T-helper 1 cell treated with Interleukin-12 subunit alpha and Interleukin-12 subunit beta and Interleukin-4 antibody, amounts not matched to agents 30 μg/mL and 1 μg/mL, for 36 hours (primary cell): ENCODE measurements at regions not wholly inside any gene's neighbourhood (a gene's known extent, or its start where the extent isn't known, plus 50 kb on each side); places are given as distances from the start of the nearest gene placed in this dataset.

ENCODE experiments used
- H3K27ac Mint-ChIP-seq: one replicate; pipeline ENCODE4 v1.8.0; 2021; ENCODE audit warnings: mild to moderate bottlenecking, mixed read lengths
- H3K27me3 Mint-ChIP-seq: one replicate; pipeline ENCODE4 v1.8.0; 2021; ENCODE audit warnings: low read depth, mixed read lengths
- H3K36me3 Mint-ChIP-seq: one replicate; pipeline ENCODE4 v1.8.0; 2021; ENCODE audit warnings: low read depth, mixed read lengths
- H3K4me1 Mint-ChIP-seq: one replicate; pipeline ENCODE4 v1.8.0; 2021; ENCODE audit warnings: low read depth, mixed read lengths
- H3K4me3 Mint-ChIP-seq: one replicate; pipeline ENCODE4 v1.8.0; 2021; ENCODE audit warnings: mild to moderate bottlenecking, moderate library complexity, mixed read lengths
- H3K9me3 Mint-ChIP-seq: one replicate; pipeline ENCODE4 v1.8.0; 2021; ENCODE audit warnings: mixed read lengths

GRCh38 chr2:19743641-19744040 is 158.1 kb downstream of the TTC32 start:
- Mint-ChIP-seq H3K4me1 (no peaks in the 10 kb centered on the region), H3K27ac (no peak overlapping the region), H3K27me3 (peaks cover 3% of the 10 kb centered on the region), H3K9me3 (no peaks in the 10 kb centered on the region), H3K4me3 (no peak overlapping the region), H3K36me3 (no peaks in the 10 kb centered on the region)

DNA sequence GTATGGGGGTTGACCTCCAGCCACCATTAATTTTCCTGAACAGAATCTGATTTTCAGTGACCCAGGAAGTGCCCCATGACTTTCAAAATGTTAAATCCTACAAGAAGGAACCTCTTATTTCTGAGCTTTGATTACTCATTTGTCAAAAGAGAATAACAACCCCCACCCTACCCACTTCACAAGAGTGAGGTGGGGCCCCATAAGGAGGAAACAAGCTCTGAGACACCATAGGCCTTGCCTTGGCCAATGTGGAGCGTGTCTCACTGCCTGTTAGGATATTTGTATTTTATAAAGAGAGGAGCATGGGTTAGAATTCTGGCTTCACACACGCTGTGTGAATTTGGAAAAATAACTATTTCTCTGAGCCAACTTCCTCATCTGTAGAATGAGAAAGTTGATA is 158.9 kb downstream of the TTC32 start:
- no peak overlapping the region for H3K27ac Mint-ChIP-seq
- no peak overlapping the region for H3K4me3 Mint-ChIP-seq
- H3K4me1 Mint-ChIP-seq, result no peaks in the 10 kb centered on the region
- peaks cover 3% of the 10 kb centered on the region for H3K27me3 Mint-ChIP-seq
- H3K36me3 Mint-ChIP-seq, result no peaks in the 10 kb centered on the region
- H3K9me3 Mint-ChIP-seq, result no peaks in the 10 kb centered on the region

- Mint-ChIP-seq H3K4me1 (no peaks in the 10 kb centered on the region), H3K4me3 (no peak overlapping the region), H3K36me3 (no peaks in the 10 kb centered on the region), H3K27ac (no peak overlapping the region), H3K27me3 (peaks cover 3% of the 10 kb centered on the region), H3K9me3 (no peaks in the 10 kb centered on the region)
Observed at GRCh38 chr2:19739256-19739655, 162.5 kb downstream of the TTC32 start.

DNA sequence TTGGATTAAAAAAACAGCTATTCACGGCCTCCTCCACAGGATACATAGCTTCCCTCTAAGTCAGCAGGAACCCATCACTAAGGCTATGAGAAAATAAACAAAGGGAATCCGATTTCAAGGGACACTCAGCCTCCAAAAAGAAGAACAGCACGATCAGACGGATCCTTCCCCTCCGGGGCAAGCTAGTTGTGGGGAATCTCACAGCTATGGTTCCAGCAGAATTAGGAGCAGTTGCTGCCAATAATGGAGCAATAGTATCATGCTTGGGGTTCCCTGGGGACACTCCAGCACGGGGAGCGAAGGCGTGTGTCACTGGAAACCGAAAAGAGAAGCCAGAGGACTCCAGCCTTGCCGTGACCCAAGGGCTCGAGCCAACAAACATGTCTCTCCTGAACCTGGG is 163.1 kb downstream of the TTC32 start:
- Mint-ChIP-seq H3K36me3 (no peaks in the 10 kb centered on the region), H3K9me3 (no peaks in the 10 kb centered on the region), H3K4me3 (no peak overlapping the region), H3K4me1 (no peaks in the 10 kb centered on the region), H3K27me3 (peaks cover 3% of the 10 kb centered on the region), H3K27ac (no peak overlapping the region)

- Mint-ChIP-seq H3K9me3 (no peaks in the 10 kb centered on the region), H3K27ac (no peak overlapping the region), H3K27me3 (peaks cover 3% of the 10 kb centered on the region), H3K36me3 (no peaks in the 10 kb centered on the region), H3K4me3 (no peak overlapping the region), H3K4me1 (no peaks in the 10 kb centered on the region)
Observed at GRCh38 chr2:19736191-19736831, 165.5 kb downstream of the TTC32 start.

GRCh38 chr2:19733951-19734425 is 167.8 kb downstream of the TTC32 start:
- Mint-ChIP-seq H3K9me3 (no peaks in the 10 kb centered on the region), H3K4me3 (no peak overlapping the region), H3K27ac (no peak overlapping the region), H3K36me3 (no peaks in the 10 kb centered on the region), H3K27me3 (no peaks in the 10 kb centered on the region), H3K4me1 (no peaks in the 10 kb centered on the region)

DNA sequence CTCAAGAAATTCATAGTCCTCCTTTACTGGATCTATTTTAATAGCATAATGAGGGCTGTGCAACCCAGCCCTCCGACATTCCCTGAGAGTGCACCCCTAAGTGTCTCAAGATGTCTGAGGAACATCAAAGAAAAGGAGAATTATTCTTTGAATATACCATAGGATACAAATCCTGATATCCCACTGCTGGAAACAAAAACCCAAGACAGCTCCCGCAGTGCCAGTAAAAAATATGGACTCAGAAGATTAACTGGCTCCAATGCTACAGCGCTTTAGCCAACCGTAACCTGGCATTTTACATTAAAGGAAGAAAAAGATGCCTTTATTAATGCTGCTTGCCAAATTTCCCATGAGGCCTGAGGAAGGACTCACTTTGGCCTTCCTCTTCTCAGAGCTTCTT is 168.4 kb downstream of the TTC32 start:
- H3K4me3 Mint-ChIP-seq, result no peak overlapping the region
- no peaks in the 10 kb centered on the region for H3K9me3 Mint-ChIP-seq
- no peaks in the 10 kb centered on the region for H3K4me1 Mint-ChIP-seq
- no peaks in the 10 kb centered on the region for H3K36me3 Mint-ChIP-seq
- H3K27ac Mint-ChIP-seq, result no peak overlapping the region
- no peaks in the 10 kb centered on the region for H3K27me3 Mint-ChIP-seq

DNA sequence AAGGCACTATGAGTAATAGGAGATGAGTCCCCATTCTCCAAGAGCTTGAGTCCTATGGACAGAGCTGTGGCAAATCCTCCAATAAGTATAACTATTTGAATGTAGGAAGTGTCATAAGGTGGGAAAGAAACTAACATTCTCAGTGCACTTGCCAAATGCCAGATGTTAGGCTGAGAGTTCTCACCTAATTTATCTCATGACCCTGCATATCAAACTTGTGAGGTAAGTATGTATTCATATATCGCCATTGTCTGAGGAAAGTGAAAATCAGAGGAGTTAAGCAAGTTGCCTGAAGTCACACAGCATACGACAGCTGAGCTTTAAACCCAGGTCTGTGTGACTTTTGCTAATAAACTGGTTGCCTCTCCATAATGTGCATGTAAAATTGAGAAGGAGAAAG is 169.5 kb downstream of the TTC32 start:
- Mint-ChIP-seq H3K4me3 (no peak overlapping the region), H3K27me3 (no peaks in the 10 kb centered on the region), H3K27ac (no peak overlapping the region), H3K4me1 (no peaks in the 10 kb centered on the region), H3K9me3 (no peaks in the 10 kb centered on the region), H3K36me3 (no peaks in the 10 kb centered on the region)

- H3K4me3 Mint-ChIP-seq, result no peak overlapping the region
- no peak overlapping the region for H3K27ac Mint-ChIP-seq
- no peaks in the 10 kb centered on the region for H3K9me3 Mint-ChIP-seq
- H3K36me3 Mint-ChIP-seq, result no peaks in the 10 kb centered on the region
- no peaks in the 10 kb centered on the region for H3K27me3 Mint-ChIP-seq
- no peaks in the 10 kb centered on the region for H3K4me1 Mint-ChIP-seq
Observed at GRCh38 chr2:19731515-19731914, 170.3 kb downstream of the TTC32 start.

DNA sequence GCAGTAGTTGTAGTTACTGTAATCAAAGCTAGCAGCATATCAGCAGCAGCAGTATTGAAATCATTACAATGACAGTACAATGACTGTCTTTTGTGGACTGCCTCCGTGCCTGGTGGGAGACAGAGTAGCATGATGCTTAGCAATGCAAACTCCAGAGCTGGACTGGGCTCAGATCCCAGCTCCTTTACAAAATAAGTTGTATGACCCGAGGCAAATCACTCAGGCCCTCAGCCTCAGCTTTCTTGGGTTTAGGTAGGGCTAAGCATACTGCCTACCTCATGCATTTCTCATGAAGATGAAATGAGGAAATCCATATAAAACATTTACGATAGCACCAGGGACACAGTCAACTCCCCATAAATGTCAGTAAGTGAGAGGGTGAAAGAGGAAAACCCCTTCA is 170.7 kb downstream of the TTC32 start:
- no peak overlapping the region for H3K27ac Mint-ChIP-seq
- no peak overlapping the region for H3K4me3 Mint-ChIP-seq
- no peaks in the 10 kb centered on the region for H3K36me3 Mint-ChIP-seq
- H3K9me3 Mint-ChIP-seq, result no peaks in the 10 kb centered on the region
- no peaks in the 10 kb centered on the region for H3K4me1 Mint-ChIP-seq
- H3K27me3 Mint-ChIP-seq, result no peaks in the 10 kb centered on the region

- no peak overlapping the region for H3K27ac Mint-ChIP-seq
- no peaks in the 10 kb centered on the region for H3K9me3 Mint-ChIP-seq
- no peaks in the 10 kb centered on the region for H3K27me3 Mint-ChIP-seq
Observed at GRCh38 chr2:19728125-19728524, 173.7 kb downstream of the TTC32 start.

GRCh38 chr2:19725392-19725791 is 176.4 kb downstream of the TTC32 start:
- no peaks in the 10 kb centered on the region for H3K36me3 Mint-ChIP-seq
- H3K4me3 Mint-ChIP-seq, result no peak overlapping the region
- no peaks in the 10 kb centered on the region for H3K4me1 Mint-ChIP-seq
- H3K27ac Mint-ChIP-seq, result no peak overlapping the region
- H3K27me3 Mint-ChIP-seq, result no peaks in the 10 kb centered on the region
- H3K9me3 Mint-ChIP-seq, result no peaks in the 10 kb centered on the region

More at GRCh38 chr2:19728125-19728524, 173.7 kb downstream of the TTC32 start:
- Mint-ChIP-seq H3K4me3 (no peak overlapping the region), H3K4me1 (no peaks in the 10 kb centered on the region), H3K36me3 (no peaks in the 10 kb centered on the region)

- Mint-ChIP-seq H3K4me1 (no peaks in the 10 kb centered on the region), H3K4me3 (no peak overlapping the region), H3K27me3 (no peaks in the 10 kb centered on the region), H3K36me3 (no peaks in the 10 kb centered on the region), H3K9me3 (no peaks in the 10 kb centered on the region), H3K27ac (no peak overlapping the region)
Observed at GRCh38 chr2:19723021-19723420, 178.8 kb downstream of the TTC32 start.

GRCh38 chr2:19722531-19722971 is 179.2 kb downstream of the TTC32 start:
- no peaks in the 10 kb centered on the region for H3K36me3 Mint-ChIP-seq
- no peak overlapping the region for H3K4me3 Mint-ChIP-seq
- H3K9me3 Mint-ChIP-seq, result no peaks in the 10 kb centered on the region
- H3K27me3 Mint-ChIP-seq, result no peaks in the 10 kb centered on the region
- no peaks in the 10 kb centered on the region for H3K4me1 Mint-ChIP-seq
- no peak overlapping the region for H3K27ac Mint-ChIP-seq

- Mint-ChIP-seq H3K27me3 (no peaks in the 10 kb centered on the region), H3K4me1 (no peaks in the 10 kb centered on the region), H3K36me3 (no peaks in the 10 kb centered on the region), H3K4me3 (no peak overlapping the region), H3K9me3 (no peaks in the 10 kb centered on the region), H3K27ac (no peak overlapping the region)
Observed at GRCh38 chr2:19720306-19720705, 181.5 kb downstream of the TTC32 start.

DNA sequence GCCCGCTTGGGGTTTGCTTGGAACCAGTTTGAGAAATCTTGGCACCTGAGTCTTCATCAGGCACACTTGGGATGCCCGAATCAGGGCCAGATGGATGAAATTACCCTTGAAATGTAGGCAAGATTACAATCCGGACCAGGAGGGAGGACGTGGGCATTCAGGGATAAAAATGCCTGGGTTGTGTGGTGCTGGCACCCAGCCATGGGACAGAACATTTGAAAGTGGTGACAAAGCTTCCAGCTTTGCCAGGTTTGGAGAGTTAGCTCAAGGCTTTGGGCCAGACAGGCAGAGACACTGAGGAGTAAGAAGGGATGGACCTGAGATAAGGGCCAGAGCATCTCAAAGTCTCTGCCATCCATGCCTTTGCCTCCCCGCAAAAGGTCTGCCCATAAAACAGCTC is 182.2 kb downstream of the TTC32 start:
- H3K36me3 Mint-ChIP-seq, result no peaks in the 10 kb centered on the region
- H3K4me3 Mint-ChIP-seq, result no peak overlapping the region
- H3K27me3 Mint-ChIP-seq, result no peaks in the 10 kb centered on the region
- H3K4me1 Mint-ChIP-seq, result no peaks in the 10 kb centered on the region
- no peak overlapping the region for H3K27ac Mint-ChIP-seq
- H3K9me3 Mint-ChIP-seq, result no peaks in the 10 kb centered on the region
